Natural killer cell (primary cell): ENCODE measurements at regions not wholly inside any gene's neighbourhood (a gene's known extent, or its start where the extent isn't known, plus 50 kb on each side); places are given as distances from the start of the nearest gene placed in this dataset.

Experiments used
- ATAC-seq, 3 donors: fragments of 150-1000 bp in 2 of 3; fragments of 200-7000 bp in 1 of 3; cut with Tn5 transposase; 1 replicate in 1 of 3; 2 replicates in 2 of 3; pipeline ENCODE4 v1.10.0; 2021; ENCODE audit warnings: mild to moderate bottlenecking in 2 of 3, moderate library complexity in 2 of 3
- DNase-seq, 2 donors: peaks; one replicate each; pipeline versions ENCODE4 v3.0.0 to v3.0.0-alpha.2; 2013 to 2021; ENCODE audit warnings: mixed read lengths in 1 of 2
- H3K27ac ChIP-seq: one replicate; pipeline ENCODE4 v1.5.1; 2013; ENCODE audit warnings: mild to moderate bottlenecking, low read length
- H3K27me3 ChIP-seq: one replicate; pipeline ENCODE4 v1.6.1; 2013; ENCODE audit warnings: low read length; ENCODE audit not compliant: control insufficient read depth, insufficient read depth
- H3K36me3 ChIP-seq: one replicate; pipeline ENCODE4 v1.6.1; 2013; ENCODE audit warnings: low read length; ENCODE audit not compliant: control insufficient read depth, insufficient read depth
- H3K4me1 ChIP-seq: one replicate; pipeline ENCODE4 v1.6.1; 2013; ENCODE audit warnings: low read length; ENCODE audit not compliant: control insufficient read depth, insufficient read depth
- H3K4me3 ChIP-seq: one replicate; pipeline ENCODE4 v1.5.1; 2013; ENCODE audit warnings: low read length
- H3K9me3 ChIP-seq: one replicate; pipeline ENCODE4 v1.6.1; 2013; ENCODE audit warnings: low read length; ENCODE audit not compliant: control insufficient read depth, insufficient read depth
- H3K27ac Mint-ChIP-seq, 2 donors: one replicate each; pipeline ENCODE4 v1.8.0; 2022; ENCODE audit warnings: mild to moderate bottlenecking in 2 of 2, mixed read lengths in 2 of 2, moderate library complexity in 1 of 2
- H3K27me3 Mint-ChIP-seq, 2 donors: one replicate each; pipeline ENCODE4 v1.8.0; 2022; ENCODE audit warnings: low read depth in 2 of 2, mixed read lengths in 2 of 2
- H3K36me3 Mint-ChIP-seq: one replicate; pipeline ENCODE4 v1.8.0; 2022; ENCODE audit warnings: mixed read lengths
- H3K4me1 Mint-ChIP-seq, 2 donors: one replicate each; pipeline ENCODE4 v1.8.0; 2022; ENCODE audit warnings: mixed read lengths in 2 of 2
- H3K4me3 Mint-ChIP-seq: one replicate; pipeline ENCODE4 v1.8.0; 2022; ENCODE audit warnings: mild to moderate bottlenecking, moderate library complexity, mixed read lengths
- H3K9me3 Mint-ChIP-seq, 2 donors: one replicate each; pipeline ENCODE4 v1.8.0; 2022; ENCODE audit warnings: mixed read lengths in 2 of 2
- CTCF ChIP-seq: fragments of 200-600 bp; IDR thresholded peaks from one replicate; pipeline ENCODE4 v1.8.0; 2022; ENCODE audit warnings: antibody characterized with exemption
- WGBS: methylation state at CpG from one replicate; pipeline ENCODE4 v1.1.7; 2013; ENCODE audit warnings: missing lambda C conversion rate; ENCODE audit not compliant: insufficient coverage; 5-methylcytosine and 5-hydroxymethylcytosine counted together
- intact Hi-C: fragments of 100-400 bp; cut with micrococcal nuclease; formaldehyde crosslinking; loops from one replicate; pipeline ENCODE4 v1.14.2; 2022

DNA sequence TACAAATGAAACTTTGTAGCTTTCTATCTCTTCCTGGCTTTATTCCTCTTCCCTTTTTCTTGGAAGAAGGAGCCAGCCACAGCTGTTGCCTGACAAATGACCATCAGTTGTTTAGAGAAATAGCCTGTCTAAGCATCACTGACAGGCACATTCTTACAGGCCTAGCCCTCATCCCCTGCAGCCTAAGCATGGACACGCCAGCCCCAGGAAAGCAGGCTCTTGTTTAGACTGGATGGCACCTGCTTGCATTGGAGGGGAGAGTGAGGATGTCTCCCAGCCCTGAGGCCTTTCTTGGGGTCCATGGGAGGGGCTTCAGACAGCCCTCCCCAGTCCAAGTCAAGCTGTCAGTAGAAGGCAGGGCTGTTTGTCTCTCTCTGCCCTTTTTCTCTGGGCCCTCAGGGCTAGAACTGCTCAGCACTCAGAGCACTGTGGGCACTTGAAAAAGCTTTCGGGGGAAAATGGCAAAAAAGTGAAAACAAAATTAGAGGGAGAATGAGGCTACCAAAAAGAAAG, 282.5 kb upstream of the PLXNA2 start:
- Histone ChIP-seq H3K4me3 (no peak overlapping the region), H3K36me3 (no peaks in the 10 kb centered on the region), H3K4me1 (no peaks in the 10 kb centered on the region), H3K27me3 (no peaks in the 10 kb centered on the region), H3K9me3 (no peaks in the 10 kb centered on the region), H3K27ac (no peak overlapping the region)
- no peaks in the 10 kb centered on the region for H3K9me3 Mint-ChIP-seq
- DNase-seq = no peak
- 94% methylated on average over 1 of the region's 2 CpGs for WGBS
- no peak overlapping the region for H3K4me3 Mint-ChIP-seq
- H3K27me3 Mint-ChIP-seq = no peaks in the 10 kb centered on the region
- no peak for TF ChIP-seq CTCF
- no peaks in the 10 kb centered on the region for H3K4me1 Mint-ChIP-seq
- H3K36me3 Mint-ChIP-seq = no peaks in the 10 kb centered on the region
- ATAC-seq = no peak
- intact Hi-C loops = no loop called here
- H3K27ac Mint-ChIP-seq = no peak overlapping the region

DNA sequence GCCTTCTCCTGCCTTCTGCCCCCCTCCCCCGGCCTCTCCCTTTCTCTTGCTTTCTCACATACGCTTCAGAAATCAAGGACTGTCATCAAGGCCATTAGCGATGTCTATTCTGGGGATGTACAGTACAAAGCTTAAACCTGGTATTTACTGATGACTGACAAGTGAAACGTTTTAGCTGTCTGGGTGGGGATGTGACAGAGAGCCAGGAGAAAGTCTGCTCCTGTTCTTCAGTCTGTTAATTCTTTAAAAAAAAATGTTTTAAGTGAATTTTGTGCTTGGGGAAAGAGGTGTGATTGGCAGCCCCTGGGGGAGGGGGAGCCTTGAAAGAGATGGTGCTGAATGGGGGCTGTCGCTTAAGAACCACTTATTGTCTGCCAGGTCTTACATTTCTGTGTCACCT, 283.0 kb upstream of the PLXNA2 start:
- no peak overlapping the region for H3K4me3 ChIP-seq
- Mint-ChIP-seq H3K4me1 (no peaks in the 10 kb centered on the region), H3K27me3 (no peaks in the 10 kb centered on the region), H3K9me3 (no peaks in the 10 kb centered on the region), H3K36me3 (no peaks in the 10 kb centered on the region), H3K27ac (no peak overlapping the region), H3K4me3 (no peak overlapping the region)
- no peaks in the 10 kb centered on the region for H3K27me3 ChIP-seq
- no peak for TF ChIP-seq CTCF
- intact Hi-C loops = no loop called here
- WGBS = 83% methylated on average over 5 of the region's 5 CpGs
- no peaks in the 10 kb centered on the region for H3K36me3 ChIP-seq
- ATAC-seq (no peak), DNase-seq (no peak)
- H3K9me3 ChIP-seq = no peaks in the 10 kb centered on the region
- H3K27ac ChIP-seq = no peak overlapping the region
- H3K4me1 ChIP-seq = no peaks in the 10 kb centered on the region

DNA sequence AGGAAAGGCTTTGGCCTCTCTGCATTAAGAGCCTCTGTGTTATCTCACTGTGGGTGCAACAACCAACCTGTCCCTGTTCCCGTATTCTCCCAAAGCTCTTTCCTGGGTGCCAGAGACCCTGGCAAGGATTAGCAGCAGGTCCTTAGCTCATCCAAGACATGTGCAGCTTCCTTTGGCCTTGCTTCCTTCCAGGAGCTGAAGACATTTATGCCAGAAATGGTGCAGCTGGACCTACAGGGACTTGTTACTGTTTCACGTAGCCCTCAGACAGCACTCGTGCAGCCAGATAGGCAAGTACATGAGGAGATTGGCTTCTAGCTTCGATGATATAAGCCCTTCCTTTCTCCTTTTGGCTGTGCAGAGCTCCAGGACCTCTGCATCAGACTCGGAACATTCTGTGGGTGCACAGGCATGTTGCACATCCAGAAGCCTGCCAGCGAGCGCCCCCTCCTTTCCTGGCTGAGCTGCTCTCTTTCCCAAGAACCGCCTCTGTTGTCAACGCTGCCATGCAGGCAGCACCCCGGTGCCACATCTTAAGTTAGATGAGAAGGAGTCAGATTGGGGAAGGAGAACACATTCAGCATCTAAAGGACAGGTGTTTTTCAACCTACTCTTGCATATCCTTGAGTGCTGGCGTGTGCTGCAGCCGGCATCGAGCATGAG, 284.5 kb upstream of the PLXNA2 start:
- Histone ChIP-seq H3K4me1 (no peaks in the 10 kb centered on the region), H3K9me3 (no peaks in the 10 kb centered on the region), H3K27me3 (no peaks in the 10 kb centered on the region), H3K4me3 (no peak overlapping the region), H3K36me3 (no peaks in the 10 kb centered on the region), H3K27ac (no peak overlapping the region)
- 75% methylated on average over 13 of the region's 13 CpGs for WGBS
- Mint-ChIP-seq H3K9me3 (no peaks in the 10 kb centered on the region), H3K36me3 (no peaks in the 10 kb centered on the region), H3K27me3 (peaks cover 0 to 3% of the 10 kb centered on the region in 2 donors), H3K4me3 (no peak overlapping the region), H3K4me1 (no peaks in the 10 kb centered on the region), H3K27ac (no peak overlapping the region)
- TF ChIP-seq CTCF = no peak
- ATAC-seq (no peak), DNase-seq (no peak)
- intact Hi-C loops = no loop called here
